ENCODE measurements at regions not wholly inside any gene's neighbourhood (a gene's known extent, or its start where the extent isn't known, plus 50 kb on each side); places are given as distances from the start of the nearest gene placed in this dataset.

- Histone ChIP-seq H3K36me3 (ENCODE audit: control insufficient read depth in 1 of 2, insufficient read depth in 2 of 2, low read length in 2 of 2) (no peaks in the 10 kb centered on the region; a peak in 1 of 4 replicates), H3K79me2 (ENCODE audit: insufficient read depth, low read length) (no peaks in the 10 kb centered on the region), H3K9me3 (ENCODE audit: control insufficient read depth in 1 of 2, insufficient read depth in 1 of 2, low read depth in 1 of 2, low read length in 2 of 2) (peaks cover 0 to 5% of the 10 kb centered on the region in 2 experiments; a peak in 2 of 4 replicates), H2AFZ (ENCODE audit: low read depth, low read length, poor library complexity, severe bottlenecking) (no peak overlapping the region), H3K4me3 (replicated peaks in 1 of 2; ENCODE audit: low read depth in 1 of 2, low read length in 2 of 2) (no peak overlapping the region), H4K20me1 (ENCODE audit: insufficient read depth) (no peaks in the 10 kb centered on the region), H3K27ac (ENCODE audit: low read depth, low read length) (no peak overlapping the region), H3K4me2 (ENCODE audit: low read length) (no peak overlapping the region), H3K4me1 (ENCODE audit: control insufficient read depth in 1 of 2, insufficient read depth in 2 of 2, low read length in 2 of 2) (no peaks in the 10 kb centered on the region), H3K9me2 (ENCODE audit: insufficient read depth) (no peaks in the 10 kb centered on the region), H3K27me3 (ENCODE audit: insufficient read depth, low read length) (no peaks in the 10 kb centered on the region), H3K9ac (ENCODE audit: low read length) (no peak overlapping the region)
- ATAC-seq = peak; percentile 84
- ChIA-PET POLR2A (no interaction called here), CTCF (no interaction called here), RAD21 (ENCODE audit: low non-redundant PET in 1 of 2, low total read pairs in 2 of 2, uncharacterized antibody in 2 of 2, unreplicated experiment in 2 of 2) (no interaction called here)
- intact Hi-C loops (cut with micrococcal nuclease) = no loop called here
- no TSS peak for BruUV-seq (replicated peaks)
- TF ChIP-seq RAD21 (IDR thresholded peaks at IDR 0.05; ENCODE audit: low read depth) = peak; percentile 31; the same call in 1 of the 2 replicates
- TF ChIP-seq, protein P1, sequence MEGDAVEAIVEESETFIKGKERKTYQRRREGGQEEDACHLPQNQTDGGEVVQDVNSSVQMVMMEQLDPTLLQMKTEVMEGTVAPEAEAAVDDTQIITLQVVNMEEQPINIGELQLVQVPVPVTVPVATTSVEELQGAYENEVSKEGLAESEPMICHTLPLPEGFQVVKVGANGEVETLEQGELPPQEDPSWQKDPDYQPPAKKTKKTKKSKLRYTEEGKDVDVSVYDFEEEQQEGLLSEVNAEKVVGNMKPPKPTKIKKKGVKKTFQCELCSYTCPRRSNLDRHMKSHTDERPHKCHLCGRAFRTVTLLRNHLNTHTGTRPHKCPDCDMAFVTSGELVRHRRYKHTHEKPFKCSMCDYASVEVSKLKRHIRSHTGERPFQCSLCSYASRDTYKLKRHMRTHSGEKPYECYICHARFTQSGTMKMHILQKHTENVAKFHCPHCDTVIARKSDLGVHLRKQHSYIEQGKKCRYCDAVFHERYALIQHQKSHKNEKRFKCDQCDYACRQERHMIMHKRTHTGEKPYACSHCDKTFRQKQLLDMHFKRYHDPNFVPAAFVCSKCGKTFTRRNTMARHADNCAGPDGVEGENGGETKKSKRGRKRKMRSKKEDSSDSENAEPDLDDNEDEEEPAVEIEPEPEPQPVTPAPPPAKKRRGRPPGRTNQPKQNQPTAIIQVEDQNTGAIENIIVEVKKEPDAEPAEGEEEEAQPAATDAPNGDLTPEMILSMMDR (IDR thresholded peaks at IDR 0.05 in 2 of 3, conservative IDR thresholded peaks at IDR 0.05 in 1 of 3; ENCODE audit: borderline replicate concordance in 1 of 3, insufficient read depth in 1 of 3, low read depth in 2 of 3, low read length in 2 of 3) = peak in 2 of 3 experiments; percentile 69 to 77; a peak in 4 of 6 replicates
- no peak for TF ChIP-seq JUND (IDR thresholded peaks at IDR 0.05)
- no peak for TF ChIP-seq SIN3A (IDR thresholded peaks at IDR 0.05; ENCODE audit: low read depth)
- TF ChIP-seq POLR2AphosphoS5 (IDR thresholded peaks at IDR 0.05; ENCODE audit: low read depth, low read length) = no peak
- peak; percentile 6 for DNase-seq (ENCODE audit: low read depth, low spot score)
These were observed 146.1 kb upstream of the TOM1L1 start for GRCh38 chr17:54754560-54754959.

GRCh38 chr17:54760836-54761235 is 139.8 kb upstream of the TOM1L1 start:
- RAD21 ChIA-PET (ENCODE audit: low non-redundant PET in 1 of 2, low total read pairs in 2 of 2, uncharacterized antibody in 2 of 2, unreplicated experiment in 2 of 2) = no interaction called here
- Histone ChIP-seq H3K27ac (ENCODE audit: low read depth, low read length) (no peak overlapping the region), H3K79me2 (ENCODE audit: insufficient read depth, low read length) (no peaks in the 10 kb centered on the region), H3K4me1 (ENCODE audit: control insufficient read depth in 1 of 2, insufficient read depth in 2 of 2, low read length in 2 of 2) (no peaks in the 10 kb centered on the region), H2AFZ (ENCODE audit: low read depth, low read length, poor library complexity, severe bottlenecking) (no peak overlapping the region), H3K9me3 (ENCODE audit: control insufficient read depth in 1 of 2, insufficient read depth in 1 of 2, low read depth in 1 of 2, low read length in 2 of 2) (no peaks in the 10 kb centered on the region), H3K4me2 (ENCODE audit: low read length) (no peak overlapping the region), H3K27me3 (ENCODE audit: insufficient read depth, low read length) (no peaks in the 10 kb centered on the region), H3K36me3 (ENCODE audit: control insufficient read depth in 1 of 2, insufficient read depth in 2 of 2, low read length in 2 of 2) (no peaks in the 10 kb centered on the region), H4K20me1 (ENCODE audit: insufficient read depth) (no peaks in the 10 kb centered on the region), H3K4me3 (replicated peaks in 1 of 2; ENCODE audit: low read depth in 1 of 2, low read length in 2 of 2) (no peak overlapping the region), H3K9ac (ENCODE audit: low read length) (no peak overlapping the region), H3K9me2 (ENCODE audit: insufficient read depth) (no peaks in the 10 kb centered on the region)
- POLR2A ChIA-PET = no interaction called here
- CTCF ChIA-PET = no interaction called here
- no TSS peak for BruUV-seq (replicated peaks)
- ATAC-seq = no peak
- TF ChIP-seq SRF (IDR thresholded peaks at IDR 0.05; ENCODE audit: low read depth) (no peak), TCF7L2 (IDR thresholded peaks at IDR 0.05; ENCODE audit: borderline replicate concordance, extremely low read depth, insufficient read depth, insufficient read length) (no peak), CEBPB (IDR thresholded peaks at IDR 0.05; ENCODE audit: low read depth) (no peak), EZH2phosphoT487 (IDR thresholded peaks at IDR 0.05; ENCODE audit: borderline replicate concordance) (no peak), POLR2A (IDR thresholded peaks at IDR 0.05; ENCODE audit: borderline replicate concordance, extremely low read depth, insufficient read depth, insufficient read length) (no peak), CBX3 (IDR thresholded peaks at IDR 0.05; ENCODE audit: low read depth) (no peak), ZBTB33 (IDR thresholded peaks at IDR 0.05; ENCODE audit: extremely low read depth, insufficient replicate concordance, low read length) (no peak), SIN3A (IDR thresholded peaks at IDR 0.05; ENCODE audit: low read depth) (no peak), EGR1 (IDR thresholded peaks at IDR 0.05; ENCODE audit: low read depth) (no peak), ELF1 (IDR thresholded peaks at IDR 0.05; ENCODE audit: borderline replicate concordance, low read depth) (no peak)
- TF ChIP-seq, protein P1 (IDR thresholded peaks at IDR 0.05 in 2 of 3, conservative IDR thresholded peaks at IDR 0.05 in 1 of 3; ENCODE audit: borderline replicate concordance in 1 of 3, insufficient read depth in 1 of 3, low read depth in 2 of 3, low read length in 2 of 3) = no peak
- no peak for DNase-seq (ENCODE audit: low read depth, low spot score)
- intact Hi-C loops (cut with micrococcal nuclease) = no loop called here
